Astrocyte of the cerebellum (primary cell): ENCODE measurements at regions not wholly inside any gene's neighbourhood (a gene's known extent, or its start where the extent isn't known, plus 50 kb on each side); places are given as distances from the start of the nearest gene placed in this dataset.

Source experiments
- DNase-seq: peaks from one replicate; pipeline ENCODE4 v3.0.0-alpha.2; 2011; ENCODE audit warnings: low read depth
- H3K4me3 ChIP-seq: 2 replicates; pipeline ENCODE4 v1.5.1; 2011; ENCODE audit warnings: mild to moderate bottlenecking, low read depth, low read length, moderate library complexity
- CTCF ChIP-seq: IDR thresholded peaks from 2 replicates; pipeline ENCODE4 v1.5.1; 2012; ENCODE audit warnings: low read length, low read depth, moderate library complexity, mild to moderate bottlenecking; ENCODE audit errors: missing control alignments
- in situ Hi-C: cut with HindIII; loops from 2 replicates; pipeline ENCODE4 v1.10.0; 2017; ENCODE audit warnings: low sequenced_read_pairs

GRCh38 chr2:120651818-120652217 lies 83.8 kb upstream of the GLI2 start:
- no peak overlapping the region for H3K4me3 ChIP-seq
- no peak for DNase-seq
- in situ Hi-C loops: no loop called here
- TF ChIP-seq CTCF: no peak

GRCh38 chr2:120653046-120653445 lies 82.6 kb upstream of the GLI2 start:
- in situ Hi-C loops: no loop called here
- DNase-seq: no peak
- H3K4me3 ChIP-seq: no peak overlapping the region
- TF ChIP-seq CTCF: no peak

GRCh38 chr2:120653871-120654270 lies 81.8 kb upstream of the GLI2 start:
- in situ Hi-C loops: no loop called here
- no peak overlapping the region for H3K4me3 ChIP-seq
- DNase-seq: no peak
- TF ChIP-seq CTCF: no peak

DNA sequence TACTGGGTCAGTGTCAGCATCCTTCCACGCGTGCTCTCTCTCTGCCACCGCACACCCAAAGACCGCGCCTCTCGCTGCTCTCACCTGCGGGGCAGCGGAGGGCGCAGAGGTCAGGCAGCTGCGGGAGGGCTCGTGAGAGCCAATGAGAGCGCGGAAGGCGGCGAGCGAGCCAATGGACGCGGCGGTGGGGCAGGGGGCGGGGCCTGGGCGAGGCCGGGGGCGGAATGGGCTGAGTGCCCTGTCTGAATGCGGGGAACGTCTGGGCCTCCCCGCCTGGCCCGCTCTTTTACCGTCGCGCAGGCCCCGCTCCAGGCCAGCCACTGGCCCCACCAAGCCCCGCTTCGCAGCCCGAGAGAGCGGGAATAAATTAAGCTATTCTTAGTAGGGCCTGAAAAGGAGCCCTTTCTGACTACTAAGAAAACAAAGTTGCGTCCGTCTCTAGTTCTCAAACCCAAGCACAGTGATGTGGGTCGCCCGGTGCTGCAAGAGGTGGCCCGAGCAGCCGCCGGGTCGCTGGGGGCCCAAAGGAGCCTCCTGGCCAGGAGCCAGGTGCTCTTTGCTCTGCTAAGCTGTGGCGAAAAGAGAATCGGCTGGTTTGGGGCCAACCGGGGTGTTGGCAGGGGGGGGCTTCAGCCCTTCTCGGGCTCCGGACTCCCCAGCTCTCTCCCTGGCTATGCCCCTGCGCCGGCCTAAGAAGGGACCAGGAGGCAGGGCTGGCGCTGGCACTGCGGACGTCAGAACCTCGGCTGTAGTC lies 81.1 kb upstream of the GLI2 start:
- no peak for TF ChIP-seq CTCF
- in situ Hi-C loops: no loop called here
- no peak overlapping the region for H3K4me3 ChIP-seq
- DNase-seq: no peak

GRCh38 chr2:120656273-120656950 lies 79.3 kb upstream of the GLI2 start:
- no peak for DNase-seq
- in situ Hi-C loops: no loop called here
- no peak for TF ChIP-seq CTCF

DNA sequence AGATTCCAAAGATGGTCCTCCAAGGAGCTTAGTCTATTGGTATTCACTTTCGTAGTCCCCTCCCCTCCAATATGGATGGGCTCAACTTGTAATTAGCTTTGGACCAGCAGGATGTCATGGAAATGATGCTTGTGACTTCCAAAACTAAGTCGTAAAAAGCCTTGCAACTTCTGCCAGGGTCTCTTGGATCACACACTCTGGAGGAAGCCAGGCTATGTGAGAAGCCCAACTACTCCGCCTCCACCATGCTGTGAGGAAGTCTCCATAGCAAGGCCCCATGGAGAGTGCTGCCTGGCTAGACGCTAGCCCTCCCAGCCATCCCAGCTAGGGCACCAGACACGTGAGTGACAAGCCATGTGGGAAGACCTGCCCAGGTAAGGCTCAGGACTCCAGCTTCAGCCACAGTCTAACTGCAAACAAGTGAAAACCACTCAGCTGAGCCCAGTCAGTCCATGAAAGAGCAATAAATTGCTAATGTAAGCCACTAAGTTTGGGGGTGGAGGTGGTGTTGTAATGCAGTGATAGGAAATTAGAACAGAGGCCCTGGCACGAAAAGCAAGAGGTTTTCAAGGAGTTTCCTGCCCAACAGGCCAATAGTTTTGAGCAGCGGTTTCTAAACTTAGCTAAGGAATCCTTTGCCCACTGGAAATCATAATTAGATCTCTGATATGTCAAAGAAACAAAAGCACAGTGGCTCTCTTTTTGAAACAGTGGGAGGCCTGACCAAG lies 77.5 kb upstream of the GLI2 start:
- no peak for DNase-seq
- TF ChIP-seq CTCF: no peak
- H3K4me3 ChIP-seq: no peak overlapping the region
- in situ Hi-C loops: no loop called here

More at GRCh38 chr2:120656273-120656950, 79.3 kb upstream of the GLI2 start:
- H3K4me3 ChIP-seq: no peak overlapping the region
